ENCODE measurements at regions not wholly inside any gene's neighbourhood (a gene's known extent, or its start where the extent isn't known, plus 50 kb on each side); places are given as distances from the start of the nearest gene placed in this dataset.

- no peak for DNase-seq (ENCODE audit: low spot score)
- ChIA-PET POLR2A (no interaction called here), CTCF (no interaction called here)
- Mint-ChIP-seq H3K4me1 (no peaks in the 10 kb centered on the region), H3K27me3 (ENCODE audit: low read depth) (no peaks in the 10 kb centered on the region), H3K9me3 (no peaks in the 10 kb centered on the region), H3K27ac (no peak overlapping the region), H3K36me3 (no peaks in the 10 kb centered on the region), H3K4me3 (no peak overlapping the region)
- TF ChIP-seq NFYB (CRISPR knock-in tag; conservative IDR thresholded peaks at IDR 0.05; ENCODE audit: low read depth) (no peak), NR1H2 (CRISPR knock-in tag; IDR thresholded peaks at IDR 0.05) (no peak), SOX15 (CRISPR knock-in tag; IDR thresholded peaks at IDR 0.05) (no peak), ERG (CRISPR knock-in tag; IDR thresholded peaks at IDR 0.05) (no peak), MXD4 (CRISPR knock-in tag; IDR thresholded peaks at IDR 0.05; ENCODE audit: borderline replicate concordance) (no peak), SP1 (CRISPR knock-in tag; conservative IDR thresholded peaks at IDR 0.05) (no peak), ZNF671 (CRISPR knock-in tag; IDR thresholded peaks at IDR 0.05) (no peak)
- TF ChIP-seq, protein P1, sequence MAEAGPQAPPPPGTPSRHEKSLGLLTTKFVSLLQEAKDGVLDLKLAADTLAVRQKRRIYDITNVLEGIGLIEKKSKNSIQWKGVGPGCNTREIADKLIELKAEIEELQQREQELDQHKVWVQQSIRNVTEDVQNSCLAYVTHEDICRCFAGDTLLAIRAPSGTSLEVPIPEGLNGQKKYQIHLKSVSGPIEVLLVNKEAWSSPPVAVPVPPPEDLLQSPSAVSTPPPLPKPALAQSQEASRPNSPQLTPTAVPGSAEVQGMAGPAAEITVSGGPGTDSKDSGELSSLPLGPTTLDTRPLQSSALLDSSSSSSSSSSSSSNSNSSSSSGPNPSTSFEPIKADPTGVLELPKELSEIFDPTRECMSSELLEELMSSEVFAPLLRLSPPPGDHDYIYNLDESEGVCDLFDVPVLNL (CRISPR knock-in tag; IDR thresholded peaks at IDR 0.05; ENCODE audit: borderline replicate concordance, low read depth) = no peak
- no peak for ATAC-seq
Measured at GRCh38 chr4:133452678-133453077, 303.6 kb downstream of the PCDH10 start.

DNA sequence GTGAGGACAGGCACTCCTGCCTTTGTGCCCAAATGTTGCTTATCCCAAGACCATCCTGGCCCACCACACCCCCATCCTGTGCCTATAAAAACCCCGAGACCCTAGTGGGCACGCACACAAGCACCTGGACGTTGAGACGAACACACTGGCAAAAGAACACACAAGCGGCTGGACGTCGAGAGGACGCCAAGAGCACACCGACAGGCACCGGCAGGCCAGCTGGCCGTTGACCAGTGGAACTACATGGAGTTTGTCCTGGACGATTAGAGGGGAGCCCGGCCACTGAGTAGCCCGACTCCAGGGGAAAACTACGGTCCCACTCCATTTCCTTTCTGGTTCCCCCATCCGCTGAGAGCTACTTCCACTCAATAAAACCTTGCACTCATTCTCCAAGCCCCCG lies 301.7 kb downstream of the PCDH10 start:
- no peak overlapping the region for H3K4me3 Mint-ChIP-seq
- no peak for TF ChIP-seq GTF2I (CRISPR knock-in tag; conservative IDR thresholded peaks at IDR 0.05)
- TF ChIP-seq NR1H2 (CRISPR knock-in tag; IDR thresholded peaks at IDR 0.05) = no peak
- TF ChIP-seq ZNF121 (CRISPR knock-in tag; IDR thresholded peaks at IDR 0.05) = no peak
- TF ChIP-seq, protein P2, sequence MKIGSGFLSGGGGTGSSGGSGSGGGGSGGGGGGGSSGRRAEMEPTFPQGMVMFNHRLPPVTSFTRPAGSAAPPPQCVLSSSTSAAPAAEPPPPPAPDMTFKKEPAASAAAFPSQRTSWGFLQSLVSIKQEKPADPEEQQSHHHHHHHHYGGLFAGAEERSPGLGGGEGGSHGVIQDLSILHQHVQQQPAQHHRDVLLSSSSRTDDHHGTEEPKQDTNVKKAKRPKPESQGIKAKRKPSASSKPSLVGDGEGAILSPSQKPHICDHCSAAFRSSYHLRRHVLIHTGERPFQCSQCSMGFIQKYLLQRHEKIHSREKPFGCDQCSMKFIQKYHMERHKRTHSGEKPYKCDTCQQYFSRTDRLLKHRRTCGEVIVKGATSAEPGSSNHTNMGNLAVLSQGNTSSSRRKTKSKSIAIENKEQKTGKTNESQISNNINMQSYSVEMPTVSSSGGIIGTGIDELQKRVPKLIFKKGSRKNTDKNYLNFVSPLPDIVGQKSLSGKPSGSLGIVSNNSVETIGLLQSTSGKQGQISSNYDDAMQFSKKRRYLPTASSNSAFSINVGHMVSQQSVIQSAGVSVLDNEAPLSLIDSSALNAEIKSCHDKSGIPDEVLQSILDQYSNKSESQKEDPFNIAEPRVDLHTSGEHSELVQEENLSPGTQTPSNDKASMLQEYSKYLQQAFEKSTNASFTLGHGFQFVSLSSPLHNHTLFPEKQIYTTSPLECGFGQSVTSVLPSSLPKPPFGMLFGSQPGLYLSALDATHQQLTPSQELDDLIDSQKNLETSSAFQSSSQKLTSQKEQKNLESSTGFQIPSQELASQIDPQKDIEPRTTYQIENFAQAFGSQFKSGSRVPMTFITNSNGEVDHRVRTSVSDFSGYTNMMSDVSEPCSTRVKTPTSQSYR (CRISPR knock-in tag; IDR thresholded peaks at IDR 0.05) = no peak
- TF ChIP-seq MYBL2 (CRISPR knock-in tag; IDR thresholded peaks at IDR 0.05) = no peak
- TF ChIP-seq MXD4 (CRISPR knock-in tag; IDR thresholded peaks at IDR 0.05; ENCODE audit: borderline replicate concordance) = no peak
- no peak for TF ChIP-seq RELA (CRISPR knock-in tag; IDR thresholded peaks at IDR 0.05; ENCODE audit: borderline replicate concordance)
- no peak for TF ChIP-seq ATF1 (CRISPR knock-in tag; IDR thresholded peaks at IDR 0.05)
- no peak for TF ChIP-seq NR2C2 (CRISPR knock-in tag; IDR thresholded peaks at IDR 0.05)
- TF ChIP-seq ESRRA (CRISPR knock-in tag; IDR thresholded peaks at IDR 0.05; ENCODE audit: borderline replicate concordance) = no peak
- no peak for TF ChIP-seq ZBTB21 (CRISPR knock-in tag; IDR thresholded peaks at IDR 0.05; ENCODE audit: borderline replicate concordance)
- CTCF ChIA-PET = no interaction called here
- no peak for ATAC-seq
- H3K27me3 Mint-ChIP-seq (ENCODE audit: low read depth) = no peaks in the 10 kb centered on the region
- H3K36me3 Mint-ChIP-seq = no peaks in the 10 kb centered on the region
- POLR2A ChIA-PET = no interaction called here
- no peak overlapping the region for H3K27ac Mint-ChIP-seq
- no peaks in the 10 kb centered on the region for H3K9me3 Mint-ChIP-seq
- H3K4me1 Mint-ChIP-seq = 0 out of 2 replicates have a peak, but pooled peaks cover under 1% of the 10 kb centered on the region
- no peak for DNase-seq (ENCODE audit: low spot score)

DNA sequence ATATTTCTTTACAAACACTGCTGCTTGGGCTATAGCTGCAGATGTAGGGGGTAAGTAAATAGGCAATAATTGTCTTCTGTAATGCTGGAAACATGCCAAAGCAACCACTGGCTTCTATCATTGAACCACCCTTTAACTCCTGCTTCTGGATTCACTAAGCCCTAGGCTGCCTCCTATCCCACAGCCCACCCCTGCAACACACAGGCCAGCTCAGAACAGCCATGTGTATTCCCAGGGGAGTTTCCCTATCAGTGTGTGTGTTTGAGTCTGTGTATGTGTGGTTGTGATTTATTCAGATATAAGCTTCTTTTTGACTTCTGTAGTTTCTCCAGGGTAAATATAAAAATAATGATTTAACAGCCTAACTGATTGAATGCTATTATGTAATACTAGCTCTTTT lies 291.3 kb downstream of the PCDH10 start:
- POLR2A ChIA-PET = no interaction called here
- Mint-ChIP-seq H3K27me3 (ENCODE audit: low read depth) (no peaks in the 10 kb centered on the region), H3K4me1 (peaks cover 5% of the 10 kb centered on the region; the same call in 1 of the 2 replicates), H3K36me3 (no peaks in the 10 kb centered on the region), H3K27ac (no peak overlapping the region), H3K9me3 (no peaks in the 10 kb centered on the region), H3K4me3 (no peak overlapping the region)
- TF ChIP-seq USF2 (CRISPR knock-in tag; IDR thresholded peaks at IDR 0.05) = no peak
- TF ChIP-seq ATF2 (CRISPR knock-in tag; IDR thresholded peaks at IDR 0.05; ENCODE audit: borderline replicate concordance, low read depth) = no peak
- TF ChIP-seq JUN (CRISPR knock-in tag; IDR thresholded peaks at IDR 0.05) = no peak
- TF ChIP-seq NR3C1 (CRISPR knock-in tag; conservative IDR thresholded peaks at IDR 0.05; ENCODE audit: low read depth) = no peak
- TF ChIP-seq ZNF219 (CRISPR knock-in tag; IDR thresholded peaks at IDR 0.05; ENCODE audit: borderline replicate concordance) = no peak
- TF ChIP-seq PRRX2 (CRISPR knock-in tag; IDR thresholded peaks at IDR 0.05) = no peak
- no peak for TF ChIP-seq FOXJ3 (CRISPR knock-in tag; IDR thresholded peaks at IDR 0.05; ENCODE audit: borderline replicate concordance)
- DNase-seq (ENCODE audit: low spot score) (no peak), ATAC-seq (no peak)
- CTCF ChIA-PET = no interaction called here

Data from WTC11 (cell line).